ENCODE measurements at regions not wholly inside any gene's neighbourhood (a gene's known extent, or its start where the extent isn't known, plus 50 kb on each side); places are given as distances from the start of the nearest gene placed in this dataset.

DNA sequence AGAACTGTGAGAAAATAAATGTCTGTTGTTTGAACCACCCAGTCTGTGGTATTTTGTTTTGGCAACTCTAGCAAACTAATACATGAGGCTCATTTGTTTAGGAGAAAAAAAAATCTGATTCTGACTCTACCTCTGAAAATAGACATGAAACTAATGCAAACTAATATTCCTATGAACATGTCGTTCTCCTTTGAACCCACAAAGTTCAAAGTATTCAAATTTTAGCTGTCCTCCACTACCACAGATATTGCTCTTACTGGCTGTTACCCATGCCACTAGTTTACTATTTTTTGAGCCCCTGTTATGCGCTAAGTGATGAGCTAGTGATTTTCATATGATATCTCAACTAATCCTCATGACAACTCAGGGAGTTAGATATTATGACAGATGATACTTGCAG lies 58.8 kb upstream of the ZNF804B start:
- DNase-seq = no peak

DNA sequence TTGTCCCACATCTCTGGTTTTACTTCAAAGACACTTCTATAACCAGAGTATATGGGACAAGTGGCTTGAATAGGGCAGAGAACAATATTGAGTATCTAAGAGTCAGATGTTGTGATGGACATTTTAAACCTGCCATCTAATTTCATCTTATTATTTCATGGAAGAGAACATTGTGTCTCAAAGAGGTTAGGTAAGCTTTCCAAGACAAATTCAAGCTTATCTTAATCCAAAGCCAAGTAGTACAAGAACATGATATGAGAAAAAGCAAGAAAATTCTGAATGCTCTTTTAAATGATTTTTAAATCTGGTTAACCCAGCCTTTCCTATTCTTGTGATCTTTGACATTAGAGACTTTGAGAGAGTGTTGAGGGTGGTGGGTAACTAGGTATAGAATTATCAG lies 65.3 kb upstream of the ZNF804B start:
- DNase-seq = no peak

DNA sequence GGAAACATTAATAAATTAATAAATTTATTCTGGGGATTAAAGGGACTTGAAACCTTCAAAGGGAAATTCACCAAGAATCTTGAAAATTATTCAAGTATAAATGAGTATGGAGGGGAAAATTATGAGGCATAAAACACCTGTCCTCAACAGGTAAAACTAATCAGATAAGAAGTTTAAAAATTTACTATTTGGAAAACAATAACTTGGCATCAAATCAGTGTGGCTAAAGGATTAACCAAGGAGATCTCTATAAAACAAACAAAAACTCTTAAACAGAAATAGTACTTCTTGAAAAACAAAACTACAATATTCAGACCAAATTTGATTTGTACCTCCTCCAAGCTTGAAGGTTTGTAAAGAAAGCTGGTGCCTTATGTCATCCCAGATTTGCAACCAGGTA lies 66.4 kb upstream of the ZNF804B start:
- no peak for DNase-seq

DNA sequence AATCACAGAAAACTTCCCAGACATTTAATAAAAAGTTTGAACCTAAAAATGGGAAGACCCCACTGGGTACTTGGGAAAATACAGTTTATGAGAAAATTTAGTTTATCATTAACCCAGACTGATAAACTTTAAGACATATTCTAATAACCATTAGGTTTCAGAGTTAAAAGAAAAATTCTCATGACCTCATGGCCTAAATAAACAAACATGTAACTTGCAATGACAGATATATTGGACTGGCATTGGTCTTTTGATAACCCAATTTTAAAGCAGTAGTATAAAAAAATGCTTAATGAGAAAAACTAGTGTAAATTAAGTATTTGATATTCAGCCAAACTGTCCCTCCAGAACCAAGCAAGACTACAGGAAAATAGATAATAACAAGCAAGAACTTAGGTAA lies 67.0 kb upstream of the ZNF804B start:
- DNase-seq = no peak

DNA sequence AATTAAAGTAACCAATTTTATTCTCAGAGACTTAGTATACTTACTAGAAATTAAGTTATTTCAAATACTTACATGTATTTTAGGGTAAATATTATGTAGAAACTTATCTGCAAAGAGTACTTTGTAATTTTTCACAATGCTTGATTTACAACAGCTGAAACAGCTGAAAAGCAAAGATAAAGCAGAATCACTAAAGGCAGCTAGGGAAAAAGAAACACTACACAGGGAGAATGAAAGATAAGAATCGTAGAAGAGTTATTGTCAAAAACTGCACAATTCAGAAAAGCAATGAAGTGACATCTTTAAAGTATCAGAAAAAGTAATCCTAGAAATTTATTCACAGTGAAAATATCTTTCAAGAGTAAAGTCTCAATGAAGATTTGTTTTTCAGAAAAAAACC lies 69.7 kb upstream of the ZNF804B start:
- no peak for DNase-seq

DNA sequence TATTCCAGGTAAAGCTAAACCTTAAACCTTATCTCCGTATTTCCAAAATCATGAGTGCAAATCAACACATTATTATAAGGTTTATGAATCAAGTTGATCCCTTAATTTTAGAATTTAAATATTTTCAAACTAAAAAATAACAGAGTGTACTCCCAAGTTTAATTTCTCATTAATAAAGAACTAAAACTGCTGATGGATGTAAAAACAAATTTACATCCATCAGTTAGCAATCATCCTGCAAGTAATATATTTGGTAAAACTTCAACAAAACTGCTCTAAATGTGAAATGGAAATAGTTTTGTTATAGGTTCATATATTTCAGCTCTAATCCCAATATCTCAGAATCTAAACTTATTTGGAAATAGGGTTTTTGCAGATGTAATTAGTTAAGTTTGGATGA lies 71.3 kb upstream of the ZNF804B start:
- no peak for DNase-seq

DNA sequence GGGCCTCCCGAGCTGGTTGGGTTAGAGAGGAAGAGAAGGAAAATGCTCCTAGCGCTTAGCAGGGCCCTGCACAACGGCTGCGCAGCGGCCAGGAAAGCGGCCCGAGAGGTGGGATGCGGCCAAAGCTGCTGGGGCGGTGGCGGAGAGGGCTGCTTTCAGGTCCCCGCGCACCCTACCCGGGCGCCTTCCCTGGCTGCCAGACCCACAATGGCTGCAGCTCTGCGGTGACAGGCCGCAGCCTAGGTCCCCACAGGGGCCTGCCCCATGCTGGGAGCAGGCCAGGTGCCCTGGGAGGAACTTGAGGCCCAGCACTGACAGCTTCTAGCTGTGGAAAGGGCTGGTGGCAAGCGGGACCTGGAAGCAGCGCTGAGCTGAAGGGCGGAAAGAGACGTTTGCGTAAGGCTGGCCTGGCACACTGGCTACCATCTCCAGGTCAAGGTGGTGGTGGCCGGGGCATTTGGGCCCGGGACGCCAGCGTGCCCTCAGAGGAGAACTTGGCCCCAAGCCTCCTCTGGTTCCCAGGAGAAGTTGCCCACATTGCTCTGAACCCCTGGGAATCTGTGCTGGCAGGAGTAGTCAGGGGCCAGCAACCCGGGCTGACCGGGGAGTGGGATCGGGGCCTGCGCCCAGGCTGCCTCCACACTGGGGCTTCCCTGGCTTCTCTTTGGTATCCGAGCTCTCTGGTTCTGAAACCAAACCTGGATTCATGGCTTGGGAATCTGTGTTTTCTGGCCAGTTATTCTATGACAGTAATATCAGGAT lies 72.9 kb upstream of the ZNF804B start:
- DNase-seq = no peak

DNA sequence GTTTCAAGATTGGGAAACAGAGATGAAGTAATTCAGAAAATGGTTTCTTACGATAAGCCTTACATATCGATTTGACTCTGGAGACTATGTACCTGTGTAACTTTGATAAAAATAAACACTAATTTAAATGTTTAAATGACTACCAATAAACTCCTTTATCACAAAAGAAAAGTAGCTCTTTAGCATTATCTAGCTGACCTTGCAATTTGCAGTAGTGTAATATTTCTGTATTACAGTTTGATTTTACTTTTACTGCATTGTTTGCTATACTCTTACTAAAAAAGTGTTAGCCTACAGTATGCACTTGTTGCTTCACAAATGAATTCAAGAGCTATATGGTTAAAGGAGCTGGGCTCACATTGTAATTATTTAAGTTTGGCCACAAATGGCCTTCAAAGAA lies 77.8 kb upstream of the ZNF804B start:
- DNase-seq = no peak

DNA sequence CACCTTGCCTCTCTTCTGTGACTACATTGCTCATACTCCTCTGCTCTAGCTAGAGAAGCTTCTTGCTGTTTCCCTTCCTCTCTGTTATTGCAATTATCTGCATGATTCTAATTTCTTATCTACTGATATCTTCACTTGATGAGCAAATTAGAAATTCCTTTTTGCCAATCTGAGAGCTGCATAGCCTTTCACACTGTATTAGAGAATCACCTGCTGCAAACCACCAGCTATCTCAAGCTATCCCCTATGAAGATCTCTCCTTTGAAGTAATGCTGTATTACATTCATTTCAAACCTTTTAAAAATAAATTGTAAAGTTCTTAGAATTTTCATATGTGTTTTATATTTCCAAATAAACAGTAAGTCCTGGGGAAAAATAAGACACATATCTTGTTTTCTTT lies 89.0 kb upstream of the ZNF804B start:
- no peak for DNase-seq

DNA sequence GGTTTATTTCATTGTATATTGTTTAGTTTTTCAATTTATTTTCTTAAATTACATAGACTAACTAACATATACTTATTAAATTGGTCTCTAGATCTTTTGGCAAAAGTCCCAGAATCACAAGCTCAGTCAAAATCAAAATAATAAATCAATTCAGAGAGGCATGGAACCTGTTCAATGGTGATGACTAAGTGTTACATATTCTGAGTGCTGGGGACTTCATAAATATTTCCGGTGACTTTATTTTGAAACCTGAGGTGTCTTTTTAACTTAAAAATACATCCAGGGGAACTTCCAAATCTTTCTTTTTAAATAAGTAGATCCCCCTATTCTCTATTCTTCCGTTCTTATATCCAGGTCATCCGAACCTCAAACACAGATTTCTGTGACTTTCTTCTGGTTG lies 89.6 kb upstream of the ZNF804B start:
- DNase-seq = no peak

DNA sequence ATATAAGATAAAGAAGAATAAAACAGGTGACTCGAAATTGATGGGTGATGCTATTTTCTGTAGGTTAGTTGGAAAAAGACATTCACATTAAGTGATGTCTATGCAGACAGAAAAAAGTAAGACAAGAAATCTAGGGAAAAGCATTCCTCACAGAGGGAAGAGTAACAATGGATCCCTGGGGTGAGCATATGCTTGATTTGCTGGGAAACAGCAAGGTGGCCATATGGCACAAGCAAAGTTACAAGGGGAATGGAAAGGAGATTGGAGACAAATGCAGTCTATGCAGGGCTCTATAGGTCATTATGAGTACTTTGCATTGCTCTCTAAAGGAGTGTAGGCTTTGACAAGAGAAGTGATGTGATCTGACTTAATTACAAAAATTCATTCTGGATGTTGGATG lies 90.9 kb upstream of the ZNF804B start:
- DNase-seq = no peak

DNA sequence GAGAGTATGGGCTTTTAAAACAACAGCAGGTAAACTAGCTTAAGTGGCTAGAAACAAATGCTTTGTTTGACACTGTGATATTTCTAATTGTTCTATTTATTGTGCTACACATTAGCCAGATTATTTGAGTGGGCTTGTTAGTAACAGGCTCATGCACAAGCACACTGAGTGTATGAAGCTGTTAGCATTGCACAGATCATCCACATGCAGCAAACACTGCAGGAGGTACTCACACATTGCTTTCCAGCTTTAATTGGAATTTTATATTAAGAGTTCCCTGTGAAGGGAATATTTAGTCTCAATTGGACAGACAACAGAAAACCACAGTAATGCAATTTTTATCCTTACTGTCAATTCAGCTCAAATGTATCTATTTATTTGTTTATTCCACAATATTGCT lies 92.9 kb upstream of the ZNF804B start:
- no peak for DNase-seq

DNA sequence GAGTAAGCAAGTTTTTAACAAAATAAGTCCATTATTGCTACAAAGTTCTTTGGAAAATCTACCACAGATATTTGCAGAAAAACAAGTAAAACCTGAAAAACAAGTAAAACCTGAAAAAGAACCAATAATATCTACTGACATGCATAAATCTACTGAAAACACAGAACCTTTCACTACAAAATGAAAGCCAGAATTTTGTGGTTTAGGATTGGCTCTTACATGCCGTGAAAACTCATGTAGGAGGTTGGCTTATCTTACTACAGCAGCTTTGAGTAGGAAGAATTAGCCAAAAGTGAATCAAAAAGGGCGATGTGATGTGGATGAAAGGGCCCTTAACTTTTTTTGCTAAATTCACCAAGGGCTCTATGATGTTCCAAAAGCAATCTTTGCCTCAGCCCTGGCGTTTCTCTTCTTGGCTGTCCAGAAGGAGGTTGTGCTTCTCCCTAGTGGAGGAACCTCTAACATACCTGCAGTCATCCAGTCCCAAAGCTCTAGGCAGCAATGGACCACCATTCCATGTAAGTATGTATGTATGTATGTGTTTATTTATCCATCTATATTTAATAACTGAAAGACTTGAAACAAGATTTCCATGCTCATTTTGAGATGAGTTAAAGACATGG lies 93.5 kb upstream of the ZNF804B start:
- DNase-seq = no peak

DNA sequence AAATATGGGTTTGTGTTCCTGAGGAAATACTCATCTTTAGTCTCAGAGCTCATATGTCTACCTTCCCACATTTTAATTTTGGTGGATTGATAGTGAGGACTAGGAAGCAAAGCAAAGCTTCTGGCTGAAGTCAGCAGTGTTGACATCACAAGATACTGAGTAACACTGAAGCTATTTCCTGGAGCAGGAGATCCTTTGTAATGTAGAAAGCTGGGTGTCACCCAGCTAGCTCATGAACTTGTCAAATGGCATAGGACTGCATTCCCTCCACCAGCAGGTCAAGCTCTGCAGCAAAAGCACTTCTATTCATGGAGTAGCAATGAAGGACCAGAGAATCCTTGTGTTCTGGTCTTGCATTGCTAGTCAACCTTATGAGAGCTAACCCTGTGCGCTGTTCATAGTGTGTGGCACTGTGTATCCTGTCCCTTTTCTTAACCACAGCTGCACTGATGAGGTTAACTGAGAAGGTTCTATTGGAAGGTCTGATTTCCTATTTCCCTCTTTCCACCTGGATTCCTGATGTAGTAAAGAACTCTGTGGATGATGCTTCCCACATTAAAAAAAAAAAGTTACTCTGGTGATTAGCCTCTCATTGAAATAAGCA lies 94.8 kb upstream of the ZNF804B start:
- no peak for DNase-seq

DNA sequence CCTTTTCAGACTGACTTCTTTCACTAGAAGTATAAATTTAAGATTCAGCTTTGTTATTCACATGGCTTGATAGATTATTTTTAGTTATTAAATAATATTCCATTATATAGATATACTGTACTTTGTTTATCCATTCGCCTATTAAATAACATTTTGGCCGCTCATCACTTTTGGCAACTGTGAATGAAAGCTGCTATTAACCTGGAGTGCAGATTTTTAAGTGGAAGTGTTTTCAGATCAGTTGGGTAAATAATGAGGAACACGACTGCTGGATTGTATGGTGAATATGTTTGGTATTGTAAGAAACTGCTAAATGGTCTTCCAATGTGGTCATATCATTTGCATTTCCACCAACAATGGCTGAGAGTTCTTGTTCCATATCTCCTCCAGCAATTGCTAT lies 97.6 kb upstream of the ZNF804B start:
- no peak for DNase-seq

DNA sequence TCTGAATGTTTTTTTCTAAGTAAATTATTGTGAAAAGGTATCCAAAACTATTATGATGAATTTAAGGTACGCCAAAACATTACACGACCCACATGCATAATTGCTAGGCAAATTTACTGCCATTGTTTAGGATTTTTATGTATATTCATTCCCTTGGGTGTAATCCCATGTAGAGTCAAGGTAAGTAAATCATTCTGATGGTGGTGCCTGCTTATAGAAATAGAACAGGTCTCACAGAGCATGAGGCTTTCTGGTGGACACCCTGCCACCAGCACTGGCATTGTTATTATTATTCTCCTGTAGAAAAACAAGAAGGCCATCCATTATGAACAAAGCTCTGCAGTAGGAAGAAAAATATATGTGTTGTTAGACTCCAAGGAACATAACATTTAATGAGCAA lies 111.7 kb upstream of the ZNF804B start:
- DNase-seq = no peak

DNA sequence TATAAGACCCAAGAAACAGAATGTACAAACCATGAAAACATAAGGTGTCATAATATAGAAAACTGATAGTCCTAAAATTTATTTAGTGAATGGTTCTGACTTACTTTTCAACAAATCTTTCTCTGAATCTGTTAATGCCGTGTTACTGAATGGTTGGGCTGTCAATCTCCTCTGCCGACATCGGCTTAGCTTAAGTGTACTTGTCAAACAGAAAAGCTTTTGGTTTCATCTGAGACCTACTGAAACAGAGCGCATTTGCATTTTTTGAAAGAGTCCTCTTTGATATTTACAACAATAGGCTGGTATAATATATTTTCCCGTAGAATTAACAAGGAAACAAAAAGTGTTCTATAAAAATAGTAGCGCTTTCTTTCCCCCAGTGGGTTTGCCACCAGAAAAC lies 120.9 kb upstream of the ZNF804B start:
- DNase-seq = no peak

DNA sequence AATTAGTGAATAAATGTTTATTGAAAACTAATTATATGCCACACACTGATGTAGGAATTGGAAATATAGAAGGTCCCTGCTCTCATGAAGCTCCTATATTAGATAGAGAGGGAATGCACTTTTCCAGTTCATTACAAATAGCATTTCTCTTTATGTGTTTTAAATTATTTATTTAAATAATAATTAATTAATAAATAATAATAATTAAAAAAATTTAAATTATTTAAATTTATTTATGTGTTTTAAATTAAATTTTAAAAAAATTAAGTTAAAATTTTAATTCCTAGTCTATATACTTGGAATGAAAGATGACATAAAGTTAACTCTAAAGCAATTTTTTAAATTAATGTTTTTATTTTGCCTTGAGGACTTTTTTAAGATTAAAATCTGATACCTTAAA lies 121.7 kb upstream of the ZNF804B start:
- DNase-seq = no peak

DNA sequence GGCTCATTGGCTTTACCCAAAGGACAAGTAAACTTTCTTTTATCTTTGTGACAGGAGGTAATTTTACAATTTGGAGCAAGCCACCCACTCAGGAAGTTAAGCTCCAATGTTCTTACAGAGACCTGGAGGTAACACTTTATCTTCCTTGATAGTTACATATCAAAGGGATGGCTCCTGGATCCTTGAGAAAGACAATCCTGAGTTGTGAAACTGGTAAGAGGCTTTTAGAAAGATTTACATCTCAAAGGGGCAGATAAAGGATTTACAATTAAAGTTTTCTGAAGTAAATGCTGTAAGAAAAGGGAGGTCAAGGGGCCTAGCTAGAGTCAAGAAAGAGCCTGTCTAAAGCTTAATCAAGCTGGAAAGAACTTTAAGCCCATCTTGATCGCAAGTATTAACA lies 124.4 kb upstream of the ZNF804B start:
- DNase-seq = no peak

DNA sequence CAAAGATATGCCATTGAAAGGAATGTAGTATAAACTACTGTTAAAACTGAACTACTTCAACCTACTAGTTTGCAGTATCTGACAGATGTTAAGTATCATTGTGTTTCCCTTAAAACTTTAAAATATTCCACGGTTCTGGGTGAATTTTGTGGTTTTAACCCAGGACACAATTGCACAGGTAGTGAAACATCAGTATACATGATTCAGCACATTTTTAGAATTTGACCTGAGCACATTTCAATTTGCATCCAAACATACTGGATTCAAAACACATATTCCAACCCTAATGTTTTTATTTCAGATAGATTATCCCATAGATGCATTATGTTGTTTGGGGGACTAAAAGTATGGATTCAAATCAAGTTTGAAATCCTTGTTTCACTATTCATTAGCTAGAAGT lies 129.9 kb upstream of the ZNF804B start:
- no peak for DNase-seq

DNA sequence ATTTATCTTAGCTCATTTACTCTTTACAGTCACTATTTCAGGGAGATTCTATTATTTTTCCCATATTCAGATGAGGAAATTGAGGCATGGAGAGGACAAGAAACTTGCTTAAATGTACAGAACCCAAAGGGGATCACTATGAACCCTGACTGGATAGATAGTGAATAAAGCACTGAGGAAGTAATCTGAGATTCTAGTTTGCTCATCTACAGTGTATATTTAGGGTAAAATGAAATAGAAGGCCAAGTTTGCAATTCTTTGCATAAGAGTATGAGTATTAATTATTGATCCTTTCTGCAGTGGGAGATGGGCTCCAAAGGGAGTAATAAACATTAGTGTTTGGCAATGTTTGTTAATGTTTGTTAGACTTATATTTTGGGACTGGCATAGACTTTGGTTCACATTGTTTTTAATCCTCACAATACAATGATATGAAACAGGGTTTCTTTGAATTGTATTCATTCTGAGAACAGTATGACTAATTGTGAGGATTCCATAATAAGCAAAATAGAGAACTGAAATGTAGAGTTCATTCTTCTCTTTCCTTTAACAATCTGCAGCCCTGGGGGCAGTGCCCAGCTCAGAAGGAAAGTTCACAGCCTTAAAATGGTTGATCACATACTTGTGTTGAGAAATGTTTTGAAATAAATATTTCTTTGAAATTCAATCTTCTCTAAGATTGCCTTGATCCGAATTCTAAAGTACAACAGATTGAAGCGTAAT lies 131.0 kb upstream of the ZNF804B start:
- no peak for DNase-seq

DNA sequence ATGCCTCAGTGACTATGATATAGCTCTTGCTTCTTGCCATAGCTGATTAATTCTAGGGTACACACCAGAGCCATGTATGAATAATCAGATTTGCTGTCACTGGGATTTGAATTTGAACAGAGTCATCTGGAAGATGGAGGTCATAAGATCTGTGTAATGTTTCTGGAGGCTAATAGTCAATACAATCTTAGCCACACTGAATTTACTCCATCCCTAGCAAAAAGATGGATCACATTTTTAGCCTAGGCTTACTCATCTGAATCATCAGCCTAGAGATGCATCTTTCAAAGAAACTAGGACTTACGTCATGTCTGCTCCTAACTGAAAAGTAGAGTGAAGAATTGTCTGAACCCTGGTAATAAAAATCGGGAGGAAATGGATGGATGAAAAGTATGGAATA lies 142.3 kb upstream of the ZNF804B start:
- DNase-seq = no peak

DNA sequence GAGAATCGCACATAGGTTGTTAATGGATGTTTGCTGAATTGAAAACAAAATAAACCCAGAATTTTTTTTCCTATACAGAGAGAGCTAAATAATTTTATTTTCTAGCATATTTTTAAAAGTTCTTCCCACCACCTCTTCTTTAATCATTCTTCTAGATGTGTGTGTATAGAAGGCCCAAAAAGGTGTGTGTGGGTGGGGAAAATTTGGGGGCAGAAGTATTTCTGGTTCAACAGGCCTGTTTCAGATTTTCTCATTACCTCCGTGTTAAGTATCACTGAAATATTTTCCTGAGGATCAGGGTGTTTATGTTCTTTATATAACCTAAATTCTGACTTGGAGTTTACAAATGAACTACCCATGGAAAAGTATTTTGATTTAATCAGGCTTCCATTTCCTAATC lies 144.2 kb upstream of the ZNF804B start:
- no peak for DNase-seq

DNA sequence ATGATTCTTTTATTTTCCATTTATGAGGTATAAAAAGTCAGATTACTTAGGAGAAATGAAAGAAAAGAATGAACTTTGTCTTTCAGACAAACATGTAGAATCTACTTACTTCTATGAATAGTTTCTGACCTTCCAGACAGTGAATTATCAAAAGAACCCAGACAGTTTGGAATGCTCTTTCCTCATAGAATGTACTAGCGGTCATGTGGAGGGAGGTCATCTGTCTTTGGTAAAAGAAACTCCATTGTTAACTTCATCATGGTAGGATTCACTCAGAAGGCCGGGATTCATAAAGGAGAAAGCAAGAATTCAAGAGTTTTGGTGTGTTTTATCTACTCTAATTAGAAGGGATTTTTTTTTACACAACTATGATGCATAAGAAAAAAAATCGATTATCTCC lies 144.8 kb upstream of the ZNF804B start:
- DNase-seq = no peak

All from CD4-positive, alpha-beta T cell treated with Interleukin-1 beta for 1 hour (primary cell).